NT2/D1 (cell line): ENCODE measurements at regions not wholly inside any gene's neighbourhood (a gene's known extent, or its start where the extent isn't known, plus 50 kb on each side); places are given as distances from the start of the nearest gene placed in this dataset.

Experiments used
- DNase-seq: peaks from one replicate; pipeline ENCODE4 v3.0.0-alpha.2; 2011; ENCODE audit warnings: low read depth, low spot score
- H3K27me3 ChIP-seq: 2 replicates; pipeline ENCODE4 v1.6.0; 2011; ENCODE audit warnings: mild to moderate bottlenecking; ENCODE audit not compliant: insufficient read length, insufficient read depth
- H3K36me3 ChIP-seq: 2 replicates; pipeline ENCODE4 v1.6.1; 2011; ENCODE audit warnings: mild to moderate bottlenecking, low read length, mixed read lengths; ENCODE audit not compliant: insufficient read depth, insufficient read length
- H3K4me1 ChIP-seq: 2 replicates; pipeline ENCODE4 v1.5.1; 2011; ENCODE audit not compliant: insufficient read depth, insufficient read length
- H3K4me3 ChIP-seq: 2 replicates; pipeline ENCODE4 v1.5.1; 2011; ENCODE audit warnings: low read depth; ENCODE audit not compliant: insufficient read length
- H3K9ac ChIP-seq: 2 replicates; pipeline ENCODE4 v1.6.0; 2011; ENCODE audit warnings: low read depth; ENCODE audit not compliant: insufficient read length
- H3K9me3 ChIP-seq: 2 replicates; pipeline ENCODE4 v1.5.1; 2011; ENCODE audit warnings: mild to moderate bottlenecking, low read length; ENCODE audit not compliant: insufficient read depth
- SUZ12 ChIP-seq: IDR thresholded peaks from 2 replicates; pipeline ENCODE4 v1.6.1; 2011; ENCODE audit not compliant: insufficient read length, insufficient read depth; ENCODE audit errors: extremely low read depth
- YY1 ChIP-seq: IDR thresholded peaks from 2 replicates; pipeline ENCODE4 v1.6.1; 2011; ENCODE audit not compliant: insufficient read length, insufficient read depth
- ZNF274 ChIP-seq: IDR thresholded peaks from 2 replicates; pipeline ENCODE4 v1.6.1; 2011; ENCODE audit warnings: mild to moderate bottlenecking, low read depth, low read length

GRCh38 chr15:99504071-99504822 lies 61.5 kb upstream of the MEF2A start:
- H3K4me1 ChIP-seq: peaks cover 6% of the 10 kb centered on the region

GRCh38 chr15:99504823-99505551 lies 60.8 kb upstream of the MEF2A start:
- Histone ChIP-seq H3K9ac (no peak overlapping the region), H3K36me3 (no peaks in the 10 kb centered on the region), H3K27me3 (no peaks in the 10 kb centered on the region), H3K4me1 (peaks cover 6% of the 10 kb centered on the region), H3K9me3 (no peaks in the 10 kb centered on the region), H3K4me3 (no peak overlapping the region)
- TF ChIP-seq SUZ12 (no peak), ZNF274 (no peak), YY1 (no peak)
- no peak for DNase-seq

More at GRCh38 chr15:99504071-99504822, 61.5 kb upstream of the MEF2A start:
- TF ChIP-seq YY1 (no peak), ZNF274 (no peak), SUZ12 (no peak)
- DNase-seq: no peak
- H3K9ac ChIP-seq: no peak overlapping the region
- H3K27me3 ChIP-seq: no peaks in the 10 kb centered on the region
- peaks cover 5% of the 10 kb centered on the region; the same call in 1 of the 2 replicates for H3K9me3 ChIP-seq
- H3K4me3 ChIP-seq: no peak overlapping the region
- no peaks in the 10 kb centered on the region for H3K36me3 ChIP-seq

- TF ChIP-seq SUZ12: no peak
- TF ChIP-seq ZNF274: no peak
- no peak for TF ChIP-seq YY1
- peaks cover 6% of the 10 kb centered on the region for H3K4me1 ChIP-seq
- H3K36me3 ChIP-seq: no peaks in the 10 kb centered on the region
- no peaks in the 10 kb centered on the region for H3K9me3 ChIP-seq
- no peak overlapping the region for H3K9ac ChIP-seq
- no peak overlapping the region for H3K4me3 ChIP-seq
- no peaks in the 10 kb centered on the region for H3K27me3 ChIP-seq
- no peak for DNase-seq
Measured at GRCh38 chr15:99506399-99506798, 59.4 kb upstream of the MEF2A start.

GRCh38 chr15:99507016-99507503 lies 58.7 kb upstream of the MEF2A start:
- no peaks in the 10 kb centered on the region for H3K36me3 ChIP-seq
- H3K4me1 ChIP-seq: peaks cover 6% of the 10 kb centered on the region
- no peaks in the 10 kb centered on the region for H3K9me3 ChIP-seq
- no peak for DNase-seq
- no peaks in the 10 kb centered on the region for H3K27me3 ChIP-seq
- no peak for TF ChIP-seq YY1
- no peak for TF ChIP-seq SUZ12
- TF ChIP-seq ZNF274: no peak
- no peak overlapping the region for H3K9ac ChIP-seq
- no peak overlapping the region for H3K4me3 ChIP-seq

GRCh38 chr15:99507504-99508310 lies 58.1 kb upstream of the MEF2A start:
- Histone ChIP-seq H3K4me1 (peaks cover 6% of the 10 kb centered on the region), H3K27me3 (no peaks in the 10 kb centered on the region), H3K9me3 (no peaks in the 10 kb centered on the region), H3K9ac (no peak overlapping the region), H3K4me3 (no peak overlapping the region), H3K36me3 (no peaks in the 10 kb centered on the region)
- no peak for TF ChIP-seq ZNF274
- TF ChIP-seq SUZ12: no peak
- TF ChIP-seq YY1: no peak
- no peak for DNase-seq

GRCh38 chr15:99508311-99508645 lies 57.5 kb upstream of the MEF2A start:
- Histone ChIP-seq H3K9ac (no peak overlapping the region), H3K27me3 (no peaks in the 10 kb centered on the region), H3K4me1 (peaks cover 6% of the 10 kb centered on the region), H3K4me3 (no peak overlapping the region), H3K9me3 (peaks cover 4% of the 10 kb centered on the region; the same call in 1 of the 2 replicates), H3K36me3 (no peaks in the 10 kb centered on the region)
- TF ChIP-seq SUZ12 (no peak), ZNF274 (no peak), YY1 (no peak)
- no peak for DNase-seq

GRCh38 chr15:99508852-99509251 lies 56.9 kb upstream of the MEF2A start:
- H3K9me3 ChIP-seq: peaks cover 7% of the 10 kb centered on the region; the same call in 1 of the 2 replicates
- DNase-seq: no peak
- no peak overlapping the region for H3K4me3 ChIP-seq
- TF ChIP-seq ZNF274 (no peak), YY1 (no peak), SUZ12 (no peak)
- no peaks in the 10 kb centered on the region for H3K36me3 ChIP-seq
- H3K9ac ChIP-seq: no peak overlapping the region
- H3K27me3 ChIP-seq: no peaks in the 10 kb centered on the region
- peaks cover 6% of the 10 kb centered on the region for H3K4me1 ChIP-seq
